ENCODE measurements at regions not wholly inside any gene's neighbourhood (a gene's known extent, or its start where the extent isn't known, plus 50 kb on each side); places are given as distances from the start of the nearest gene placed in this dataset.

GRCh38 chr18:66156946-66157687 lies 406.3 kb downstream of the CDH7 start:
- no peaks in the 10 kb centered on the region for H3K36me3 ChIP-seq
- ATAC-seq (no peak), DNase-seq (no peak)
- no peaks in the 10 kb centered on the region for H3K27me3 ChIP-seq
- TF ChIP-seq, protein P1, sequence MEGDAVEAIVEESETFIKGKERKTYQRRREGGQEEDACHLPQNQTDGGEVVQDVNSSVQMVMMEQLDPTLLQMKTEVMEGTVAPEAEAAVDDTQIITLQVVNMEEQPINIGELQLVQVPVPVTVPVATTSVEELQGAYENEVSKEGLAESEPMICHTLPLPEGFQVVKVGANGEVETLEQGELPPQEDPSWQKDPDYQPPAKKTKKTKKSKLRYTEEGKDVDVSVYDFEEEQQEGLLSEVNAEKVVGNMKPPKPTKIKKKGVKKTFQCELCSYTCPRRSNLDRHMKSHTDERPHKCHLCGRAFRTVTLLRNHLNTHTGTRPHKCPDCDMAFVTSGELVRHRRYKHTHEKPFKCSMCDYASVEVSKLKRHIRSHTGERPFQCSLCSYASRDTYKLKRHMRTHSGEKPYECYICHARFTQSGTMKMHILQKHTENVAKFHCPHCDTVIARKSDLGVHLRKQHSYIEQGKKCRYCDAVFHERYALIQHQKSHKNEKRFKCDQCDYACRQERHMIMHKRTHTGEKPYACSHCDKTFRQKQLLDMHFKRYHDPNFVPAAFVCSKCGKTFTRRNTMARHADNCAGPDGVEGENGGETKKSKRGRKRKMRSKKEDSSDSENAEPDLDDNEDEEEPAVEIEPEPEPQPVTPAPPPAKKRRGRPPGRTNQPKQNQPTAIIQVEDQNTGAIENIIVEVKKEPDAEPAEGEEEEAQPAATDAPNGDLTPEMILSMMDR (IDR thresholded peaks at IDR 0.05) = no peak
- no peaks in the 10 kb centered on the region for H3K4me1 ChIP-seq
- intact Hi-C loops (cut with DNase I) = no loop called here
- H3K27ac ChIP-seq = no peak overlapping the region
- H3K4me3 ChIP-seq = no peak overlapping the region
- no peaks in the 10 kb centered on the region for H3K9me3 ChIP-seq

GRCh38 chr18:66150650-66151049 lies 399.8 kb downstream of the CDH7 start:
- ATAC-seq (no peak), DNase-seq (no peak)
- Histone ChIP-seq H3K4me3 (no peak overlapping the region), H3K9me3 (peaks cover 0 to 6% (median 0%) of the 10 kb centered on the region in 11 donors), H3K36me3 (no peaks in the 10 kb centered on the region), H3K27ac (no peak overlapping the region), H3K27me3 (no peaks in the 10 kb centered on the region), H3K4me1 (no peaks in the 10 kb centered on the region)
- WGBS, 2 donors = 81 to 83% methylated on average over 1 of the region's 1 CpG
- TF ChIP-seq, protein P1 (IDR thresholded peaks at IDR 0.05) = no peak
- intact Hi-C loops (cut with DNase I) = no loop called here

DNA sequence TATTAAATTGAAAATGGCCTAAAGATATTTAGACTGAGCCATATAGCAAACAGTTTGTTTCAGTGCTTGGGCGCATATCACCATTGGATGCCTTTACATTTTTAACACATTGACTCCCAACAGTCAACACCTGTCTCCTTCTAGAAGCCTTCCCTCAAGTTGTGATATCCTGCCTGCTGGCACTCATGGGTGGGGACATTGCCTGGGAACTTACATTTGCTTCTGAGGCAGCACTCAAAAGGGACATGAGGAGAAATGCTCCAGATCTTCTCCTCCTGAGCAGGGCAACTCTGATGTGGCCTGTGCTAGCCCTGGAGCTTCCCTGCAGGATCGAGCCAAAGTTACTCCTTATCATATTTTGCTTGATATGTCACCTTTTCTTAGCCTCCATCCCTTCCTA lies 392.2 kb downstream of the CDH7 start:
- WGBS, 2 donors = 54 to 74% methylated on average over 2 of the region's 2 CpGs
- no peaks in the 10 kb centered on the region for H3K36me3 ChIP-seq
- intact Hi-C loops (cut with DNase I) = no loop called here
- H3K9me3 ChIP-seq = peaks cover 0 to 4% (median 0%) of the 10 kb centered on the region in 11 donors
- H3K27ac ChIP-seq = no peak overlapping the region
- H3K4me1 ChIP-seq = peaks cover 0 to 9% (median 0%) of the 10 kb centered on the region in 9 donors
- H3K27me3 ChIP-seq = no peaks in the 10 kb centered on the region
- DNase-seq (no peak), ATAC-seq (no peak)
- H3K4me3 ChIP-seq = no peak overlapping the region
- TF ChIP-seq, protein P1 (IDR thresholded peaks at IDR 0.05) = no peak

GRCh38 chr18:66141716-66142115 lies 390.9 kb downstream of the CDH7 start:
- intact Hi-C loops (cut with DNase I) = no loop called here
- H3K4me3 ChIP-seq = no peak overlapping the region
- 88 to 91% methylated on average over 4 of the region's 4 CpGs for WGBS, 2 donors

More at GRCh38 chr18:66141716-66142115, 390.9 kb downstream of the CDH7 start:
- TF ChIP-seq, protein P1 (IDR thresholded peaks at IDR 0.05) = no peak
- no peak for DNase-seq
- no peak overlapping the region for H3K27ac ChIP-seq
- H3K9me3 ChIP-seq = no peaks in the 10 kb centered on the region
- no peak for ATAC-seq
- peaks cover 0 to 12% (median 0%) of the 10 kb centered on the region in 9 donors for H3K4me1 ChIP-seq
- no peaks in the 10 kb centered on the region for H3K27me3 ChIP-seq
- H3K36me3 ChIP-seq = no peaks in the 10 kb centered on the region

Data from heart right ventricle (tissue), 16 donors.